HFFc6 (cell line): ENCODE measurements at regions not wholly inside any gene's neighbourhood (a gene's known extent, or its start where the extent isn't known, plus 50 kb on each side); places are given as distances from the start of the nearest gene placed in this dataset.

Experiments
- DNase-seq: peaks from one replicate; pipeline ENCODE4 v3.0.0-alpha.2; 2018
- H3K27ac Mint-ChIP-seq: 2 replicates; pipeline ENCODE4 v1.8.0; 2020; ENCODE audit warnings: mild to moderate bottlenecking, mixed read lengths
- H3K27me3 Mint-ChIP-seq: 2 replicates; pipeline ENCODE4 v1.8.0; 2021; ENCODE audit warnings: mild to moderate bottlenecking, moderate library complexity, mixed read lengths; ENCODE audit not compliant: insufficient read depth
- H3K36me3 Mint-ChIP-seq: 2 replicates; pipeline ENCODE4 v1.8.0; 2021; ENCODE audit warnings: low read depth, mixed read lengths
- H3K4me1 Mint-ChIP-seq: 2 replicates; pipeline ENCODE4 v1.8.0; 2020; ENCODE audit warnings: low read depth, mixed read lengths
- H3K4me3 Mint-ChIP-seq: 2 replicates; pipeline ENCODE4 v1.8.0; 2020; ENCODE audit warnings: mild to moderate bottlenecking, moderate library complexity, mixed read lengths
- H3K9me3 Mint-ChIP-seq: 2 replicates; pipeline ENCODE4 v1.8.0; 2020; ENCODE audit warnings: mild to moderate bottlenecking, mixed read lengths
- TF ChIP-seq, protein P1 (sequence below): fragments of 200-600 bp; sonication (generic); IDR thresholded peaks from 2 replicates; pipeline ENCODE4 v1.5.0; 2021; ENCODE audit warnings: antibody characterized with exemption, mild to moderate bottlenecking

GRCh38 chr2:198479065-198479464 lies 674.7 kb downstream of the PLCL1 start:
- peaks cover 34% of the 10 kb centered on the region for H3K9me3 Mint-ChIP-seq
- H3K27me3 Mint-ChIP-seq = no peaks in the 10 kb centered on the region
- no peaks in the 10 kb centered on the region for H3K36me3 Mint-ChIP-seq
- TF ChIP-seq, protein P1, sequence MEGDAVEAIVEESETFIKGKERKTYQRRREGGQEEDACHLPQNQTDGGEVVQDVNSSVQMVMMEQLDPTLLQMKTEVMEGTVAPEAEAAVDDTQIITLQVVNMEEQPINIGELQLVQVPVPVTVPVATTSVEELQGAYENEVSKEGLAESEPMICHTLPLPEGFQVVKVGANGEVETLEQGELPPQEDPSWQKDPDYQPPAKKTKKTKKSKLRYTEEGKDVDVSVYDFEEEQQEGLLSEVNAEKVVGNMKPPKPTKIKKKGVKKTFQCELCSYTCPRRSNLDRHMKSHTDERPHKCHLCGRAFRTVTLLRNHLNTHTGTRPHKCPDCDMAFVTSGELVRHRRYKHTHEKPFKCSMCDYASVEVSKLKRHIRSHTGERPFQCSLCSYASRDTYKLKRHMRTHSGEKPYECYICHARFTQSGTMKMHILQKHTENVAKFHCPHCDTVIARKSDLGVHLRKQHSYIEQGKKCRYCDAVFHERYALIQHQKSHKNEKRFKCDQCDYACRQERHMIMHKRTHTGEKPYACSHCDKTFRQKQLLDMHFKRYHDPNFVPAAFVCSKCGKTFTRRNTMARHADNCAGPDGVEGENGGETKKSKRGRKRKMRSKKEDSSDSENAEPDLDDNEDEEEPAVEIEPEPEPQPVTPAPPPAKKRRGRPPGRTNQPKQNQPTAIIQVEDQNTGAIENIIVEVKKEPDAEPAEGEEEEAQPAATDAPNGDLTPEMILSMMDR = no peak
- no peak for DNase-seq
- no peak overlapping the region for H3K27ac Mint-ChIP-seq
- no peaks in the 10 kb centered on the region for H3K4me1 Mint-ChIP-seq
- no peak overlapping the region for H3K4me3 Mint-ChIP-seq

- Mint-ChIP-seq H3K4me3 (no peak overlapping the region), H3K9me3 (peaks cover 27% of the 10 kb centered on the region), H3K36me3 (no peaks in the 10 kb centered on the region), H3K27ac (no peak overlapping the region), H3K27me3 (no peaks in the 10 kb centered on the region), H3K4me1 (no peaks in the 10 kb centered on the region)
- DNase-seq = no peak
- TF ChIP-seq, protein P1 = no peak
These were observed 674.0 kb downstream of the PLCL1 start for GRCh38 chr2:198478361-198478760.

DNA sequence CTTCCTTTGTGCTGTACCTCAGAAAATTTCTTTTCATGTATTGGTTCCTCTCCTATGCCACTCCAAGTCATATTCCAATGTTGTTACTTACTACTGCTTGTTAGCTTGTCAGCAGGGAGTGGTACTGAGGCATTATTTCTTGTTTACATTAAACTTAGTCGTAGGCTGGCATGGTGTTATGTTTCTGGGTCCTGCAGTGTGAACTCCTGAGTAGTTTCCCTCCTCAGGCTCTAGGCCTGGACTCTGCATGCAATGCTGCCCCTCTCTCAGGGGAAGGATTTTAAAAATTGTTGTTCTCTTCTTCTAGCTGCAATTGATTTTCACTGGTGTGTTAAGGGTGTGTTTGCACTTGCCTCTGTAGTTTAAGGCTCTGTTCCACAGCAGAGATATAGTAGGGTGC lies 671.6 kb downstream of the PLCL1 start:
- Mint-ChIP-seq H3K27me3 (no peaks in the 10 kb centered on the region), H3K4me1 (no peaks in the 10 kb centered on the region), H3K4me3 (no peak overlapping the region), H3K36me3 (no peaks in the 10 kb centered on the region), H3K27ac (no peak overlapping the region), H3K9me3 (peaks cover 14% of the 10 kb centered on the region)
- TF ChIP-seq, protein P1 = no peak
- no peak for DNase-seq

DNA sequence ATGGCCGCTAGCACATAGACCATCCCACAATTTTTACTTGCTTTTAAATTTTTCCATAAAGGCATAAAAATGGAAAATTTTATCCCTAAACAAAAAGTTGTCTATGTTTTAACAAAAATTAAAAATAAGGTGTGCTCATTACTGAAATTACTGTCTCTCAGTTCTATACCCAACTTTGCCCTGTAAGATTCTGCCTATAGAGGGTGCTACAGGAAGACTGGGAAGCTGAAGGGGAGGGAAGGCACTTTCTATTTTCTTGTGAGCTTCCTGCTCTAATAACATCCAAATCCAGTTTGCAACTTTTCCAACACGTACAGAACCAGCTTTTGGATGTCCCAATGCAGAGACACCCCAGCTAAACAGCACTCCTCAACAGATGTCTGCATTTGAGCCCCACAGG lies 666.9 kb downstream of the PLCL1 start:
- no peak overlapping the region for H3K27ac Mint-ChIP-seq
- H3K9me3 Mint-ChIP-seq = peaks cover 25% of the 10 kb centered on the region
- no peak for DNase-seq
- H3K27me3 Mint-ChIP-seq = no peaks in the 10 kb centered on the region
- TF ChIP-seq, protein P1 = no peak
- no peaks in the 10 kb centered on the region for H3K4me1 Mint-ChIP-seq
- no peaks in the 10 kb centered on the region for H3K36me3 Mint-ChIP-seq
- no peak overlapping the region for H3K4me3 Mint-ChIP-seq

GRCh38 chr2:198468136-198468535 lies 663.7 kb downstream of the PLCL1 start:
- no peaks in the 10 kb centered on the region for H3K27me3 Mint-ChIP-seq
- H3K4me3 Mint-ChIP-seq = no peak overlapping the region
- peaks cover 40% of the 10 kb centered on the region for H3K9me3 Mint-ChIP-seq
- TF ChIP-seq, protein P1 = no peak
- DNase-seq = no peak
- no peak overlapping the region for H3K27ac Mint-ChIP-seq
- H3K4me1 Mint-ChIP-seq = no peaks in the 10 kb centered on the region
- no peaks in the 10 kb centered on the region for H3K36me3 Mint-ChIP-seq

DNA sequence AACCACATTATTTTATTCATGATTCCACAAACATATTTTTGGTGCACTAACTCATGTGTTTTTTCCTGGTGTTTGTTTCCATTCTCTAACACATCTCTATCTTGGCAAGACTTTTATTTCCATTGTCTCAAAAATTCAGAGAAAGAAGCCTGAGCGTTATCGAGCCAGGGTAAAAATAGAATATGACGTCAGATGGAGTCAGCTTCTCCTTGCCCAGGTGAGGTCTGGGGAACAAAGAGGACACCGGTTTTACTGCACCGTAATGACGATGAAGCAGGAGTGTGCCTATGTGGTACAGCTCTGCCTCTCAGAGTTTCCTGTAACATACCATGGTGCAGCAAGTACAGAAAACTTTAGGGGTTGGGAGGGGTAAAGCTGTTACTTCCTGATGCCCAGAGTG lies 661.6 kb downstream of the PLCL1 start:
- Mint-ChIP-seq H3K4me3 (no peak overlapping the region), H3K4me1 (no peaks in the 10 kb centered on the region), H3K9me3 (peaks cover 53% of the 10 kb centered on the region), H3K36me3 (no peaks in the 10 kb centered on the region), H3K27me3 (no peaks in the 10 kb centered on the region; the same call in 1 of the 2 replicates), H3K27ac (no peak overlapping the region)
- TF ChIP-seq, protein P1 = no peak
- DNase-seq = no peak
